GM21786 (cell line): ENCODE measurements at regions not wholly inside any gene's neighbourhood (a gene's known extent, or its start where the extent isn't known, plus 50 kb on each side); places are given as distances from the start of the nearest gene placed in this dataset.

Source experiments
- ATAC-seq: cut with Tn5 transposase; IDR thresholded peaks from one replicate; pipeline ENCODE4 v1.9.1; 2021; ENCODE audit not compliant: unreplicated experiment

DNA sequence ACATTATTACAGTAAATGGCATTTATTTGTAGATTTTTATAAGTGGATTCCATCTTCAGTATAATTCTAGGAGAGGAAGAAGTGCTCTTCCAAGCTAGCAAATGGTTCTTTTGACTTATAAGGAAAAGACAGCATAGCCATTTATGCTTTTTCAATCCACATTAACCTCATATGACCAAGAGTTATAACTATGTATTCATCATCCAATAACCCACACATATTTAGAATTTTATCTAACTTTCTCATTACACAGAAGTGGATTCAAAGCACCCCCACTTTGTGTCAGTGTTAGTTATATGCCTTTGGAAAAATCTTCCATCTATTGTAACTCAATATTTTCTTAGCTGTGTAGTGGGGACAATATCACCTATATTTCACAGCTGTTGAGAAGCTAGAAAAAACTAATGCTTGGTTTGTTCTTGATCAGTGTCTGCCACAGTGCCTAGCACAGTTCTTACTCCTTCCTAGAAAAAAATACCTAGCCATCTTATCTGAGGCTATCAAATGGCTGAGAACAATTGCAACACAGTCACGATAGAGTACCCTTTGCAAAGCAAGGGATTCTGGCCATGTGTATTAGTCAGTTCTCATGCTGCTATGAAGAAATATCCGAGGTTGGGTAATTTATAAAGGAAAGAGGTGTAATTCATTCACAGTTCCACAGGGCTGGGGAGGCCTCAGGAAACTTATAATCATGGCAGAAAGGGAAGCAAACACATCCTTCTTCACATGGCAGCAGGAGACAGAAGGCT is 986.3 kb downstream of the TFAP2A start:
- no peak for ATAC-seq

- ATAC-seq = no peak
These were observed 986.8 kb upstream of the SLC35B3 start for GRCh38 chr6:9422138-9422537.

GRCh38 chr6:9420316-9421015 is 985.1 kb upstream of the SLC35B3 start:
- no peak for ATAC-seq

- ATAC-seq = no peak
These were observed 982.1 kb upstream of the SLC35B3 start for GRCh38 chr6:9417400-9417799.

- peak; percentile 88 for ATAC-seq
These were observed 977.7 kb upstream of the SLC35B3 start for GRCh38 chr6:9412951-9413559.

- ATAC-seq = no peak
These were observed 973.8 kb upstream of the SLC35B3 start for GRCh38 chr6:9409126-9409525.

DNA sequence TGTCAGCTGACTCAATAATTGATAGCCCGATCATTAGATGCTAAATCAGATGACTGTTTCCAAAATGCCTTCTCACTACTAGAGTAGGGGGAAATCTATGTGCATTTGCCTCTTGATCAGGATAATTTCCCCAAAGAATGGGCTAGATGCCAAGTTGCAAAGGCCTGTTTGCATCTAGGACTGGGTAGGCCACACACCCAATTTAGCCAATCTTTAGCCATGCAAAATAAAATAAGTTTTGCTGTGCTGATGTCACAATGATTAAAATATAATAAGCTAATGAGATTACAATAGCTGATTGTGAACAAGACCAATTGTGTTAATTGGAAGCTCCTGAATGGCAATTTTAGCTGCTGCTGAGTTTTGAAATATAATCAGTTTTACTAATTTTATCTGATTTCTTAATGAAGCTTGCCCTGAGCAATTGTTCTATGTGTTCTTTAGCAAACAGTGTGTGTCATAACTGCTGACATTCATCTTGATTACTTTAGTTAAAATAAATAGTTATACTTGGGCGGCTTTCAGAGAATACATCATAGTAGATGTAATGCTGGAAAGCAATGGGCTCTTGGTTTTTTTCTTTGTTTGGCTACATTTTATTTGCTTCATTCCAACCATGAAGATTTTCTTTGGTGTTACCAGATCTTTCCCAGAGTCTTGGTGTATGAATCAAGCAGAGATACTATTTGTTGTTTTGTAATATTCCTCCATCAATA is 973.2 kb upstream of the SLC35B3 start:
- ATAC-seq = no peak

DNA sequence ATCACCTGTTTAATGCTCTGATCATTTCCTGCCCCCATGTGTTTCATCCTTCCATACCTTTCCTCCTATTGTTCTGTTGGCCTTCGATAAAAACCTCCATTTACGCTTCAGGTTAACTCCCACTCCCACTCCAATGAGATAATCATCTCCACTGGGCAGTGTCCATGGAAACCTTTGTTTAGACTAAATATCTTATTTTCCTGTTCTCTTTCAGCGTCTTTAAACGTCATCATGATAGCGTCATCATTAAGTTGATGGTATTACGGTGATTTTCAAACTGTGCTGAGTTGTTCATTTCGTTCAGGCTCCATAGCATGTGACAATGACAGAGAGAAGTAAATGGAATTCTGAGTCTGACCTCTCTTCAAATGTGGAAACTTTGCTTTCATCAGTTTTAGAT is 970.5 kb upstream of the SLC35B3 start:
- no peak for ATAC-seq

GRCh38 chr6:9405369-9405768 is 970.0 kb upstream of the SLC35B3 start:
- ATAC-seq = no peak

- ATAC-seq = no peak
These were observed 969.2 kb upstream of the SLC35B3 start for GRCh38 chr6:9404351-9405146.

DNA sequence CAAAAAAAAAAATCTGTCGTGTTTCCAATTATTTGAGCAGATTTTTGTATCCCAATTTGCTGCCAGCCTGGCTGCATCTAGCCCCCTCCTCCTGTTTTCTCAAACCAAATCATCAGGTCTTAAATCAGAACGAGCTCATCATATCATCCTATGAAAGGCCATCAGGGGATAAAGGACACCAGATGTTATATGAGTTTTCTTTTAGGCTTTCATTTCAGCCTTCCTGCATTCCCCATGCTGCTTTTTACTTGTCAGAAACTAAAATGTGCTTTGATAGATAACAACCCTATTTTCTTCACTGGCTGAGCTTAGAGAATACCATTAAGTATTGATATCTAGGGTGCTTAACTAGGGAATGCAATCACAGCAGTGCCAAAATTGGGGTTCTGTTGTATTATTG is 968.4 kb upstream of the SLC35B3 start:
- no peak for ATAC-seq

- ATAC-seq = no peak
These were observed 966.6 kb upstream of the SLC35B3 start for GRCh38 chr6:9401960-9402359.

GRCh38 chr6:9399916-9400315 is 964.6 kb upstream of the SLC35B3 start:
- no peak for ATAC-seq

- ATAC-seq = no peak
These were observed 963.5 kb upstream of the SLC35B3 start for GRCh38 chr6:9398767-9399373.

DNA sequence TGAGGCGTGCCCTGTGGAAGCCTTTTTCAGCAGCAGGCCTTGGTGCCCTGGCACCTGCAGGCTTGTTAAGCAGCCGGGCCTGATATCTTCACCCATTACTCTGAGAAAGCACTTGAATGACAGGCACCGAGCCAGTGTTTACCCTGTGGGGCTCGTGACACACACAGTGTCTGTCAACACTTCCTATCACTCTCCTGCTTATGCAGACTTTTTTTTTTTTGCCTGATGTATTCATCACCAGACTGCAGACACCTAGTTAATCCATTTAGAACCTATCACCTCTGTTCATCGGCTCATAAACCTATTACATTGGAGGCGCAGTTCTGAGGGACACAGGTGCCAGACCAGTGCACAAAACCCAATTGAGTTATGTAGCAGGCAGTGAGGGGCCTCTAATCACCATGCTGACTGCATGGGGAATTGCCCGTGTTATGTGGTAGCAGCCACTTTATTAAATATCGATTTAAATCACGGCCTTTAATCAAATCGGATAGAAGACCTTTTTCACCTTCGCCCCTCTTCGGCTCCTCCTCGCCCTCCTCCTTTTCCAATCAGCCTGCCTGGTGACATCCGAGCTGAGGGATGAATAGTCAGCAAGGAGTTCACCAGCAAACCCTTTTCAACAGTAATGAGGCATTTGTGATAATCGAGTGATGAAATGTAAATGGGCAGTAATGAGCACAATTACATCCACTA is 962.9 kb upstream of the SLC35B3 start:
- no peak for ATAC-seq

GRCh38 chr6:9388596-9388995 is 953.3 kb upstream of the SLC35B3 start:
- ATAC-seq = no peak

- no peak for ATAC-seq
These were observed 945.2 kb upstream of the SLC35B3 start for GRCh38 chr6:9380568-9380967.

DNA sequence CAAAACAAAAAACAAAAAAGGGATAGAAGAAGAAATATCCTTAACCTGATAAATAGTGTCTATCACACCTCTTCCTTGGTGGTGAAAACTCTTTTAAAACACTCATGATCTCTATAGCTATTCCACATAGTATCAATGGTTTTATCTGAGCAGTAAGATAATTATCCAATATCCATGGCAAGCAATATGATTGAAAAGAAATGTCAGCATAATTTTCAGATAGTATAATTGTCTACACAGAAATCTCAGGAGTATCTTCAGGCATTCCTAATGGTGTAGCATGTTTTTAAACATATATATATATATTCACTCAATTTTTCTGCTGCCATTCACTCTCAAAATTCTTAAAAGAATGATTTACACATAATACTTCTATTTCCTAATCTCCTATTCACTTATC is 938.0 kb upstream of the SLC35B3 start:
- no peak for ATAC-seq

GRCh38 chr6:9370480-9370879 is 935.1 kb upstream of the SLC35B3 start:
- ATAC-seq = no peak

- ATAC-seq = no peak
These were observed 930.0 kb upstream of the SLC35B3 start for GRCh38 chr6:9365378-9365777.
